Activated CD8-positive, alpha-beta memory T cell treated with anti-CD3 and anti-CD28 coated beads for 36 hours (primary cell): ENCODE measurements at regions not wholly inside any gene's neighbourhood (a gene's known extent, or its start where the extent isn't known, plus 50 kb on each side); places are given as distances from the start of the nearest gene placed in this dataset.

ENCODE experiments used
- CTCF ChIA-PET: fragments of 350-600 bp; sonication (Branson Sonifier 250); formaldehyde crosslinking; loops from one replicate; lab custom pipeline; 2021; ENCODE audit warnings: antibody characterized with exemption; lab: Charles Lee
- POLR2A ChIA-PET: fragments of 350-600 bp; sonication (Branson Sonifier 250); formaldehyde crosslinking; loops from one replicate; lab custom pipeline; 2021; ENCODE audit warnings: antibody characterized with exemption; lab: Charles Lee

GRCh38 chr15:95249524-95249923 is 1018.2 kb downstream of the MCTP2 start:
- CTCF ChIA-PET = no interaction called here

DNA sequence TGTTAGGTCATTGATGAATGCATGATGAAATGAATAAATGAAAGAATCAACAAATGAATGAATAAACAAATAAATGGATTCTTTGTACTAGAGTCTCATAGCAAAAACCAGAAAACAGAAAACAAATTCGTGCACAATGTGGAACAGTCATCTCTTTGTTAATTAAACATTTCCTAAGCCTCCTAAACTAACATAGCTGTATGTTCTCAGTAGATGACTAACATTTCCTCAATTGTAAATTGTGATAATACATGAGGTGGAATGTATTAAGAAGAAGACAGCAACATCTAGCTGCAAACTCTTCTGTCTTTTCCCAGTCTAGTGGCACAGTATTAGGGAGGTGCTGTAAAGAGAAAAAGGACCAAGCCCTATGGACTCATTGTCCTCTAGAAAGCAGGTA is 1021.0 kb downstream of the MCTP2 start:
- CTCF ChIA-PET = no interaction called here
- POLR2A ChIA-PET = no interaction called here

More at GRCh38 chr15:95249524-95249923, 1018.2 kb downstream of the MCTP2 start:
- POLR2A ChIA-PET = no interaction called here

GRCh38 chr15:95254263-95254662 is 1022.9 kb downstream of the MCTP2 start:
- ChIA-PET CTCF (no interaction called here), POLR2A (no interaction called here)

- CTCF ChIA-PET = no interaction called here
Measured at GRCh38 chr15:95259513-95259912, 1028.2 kb downstream of the MCTP2 start.

DNA sequence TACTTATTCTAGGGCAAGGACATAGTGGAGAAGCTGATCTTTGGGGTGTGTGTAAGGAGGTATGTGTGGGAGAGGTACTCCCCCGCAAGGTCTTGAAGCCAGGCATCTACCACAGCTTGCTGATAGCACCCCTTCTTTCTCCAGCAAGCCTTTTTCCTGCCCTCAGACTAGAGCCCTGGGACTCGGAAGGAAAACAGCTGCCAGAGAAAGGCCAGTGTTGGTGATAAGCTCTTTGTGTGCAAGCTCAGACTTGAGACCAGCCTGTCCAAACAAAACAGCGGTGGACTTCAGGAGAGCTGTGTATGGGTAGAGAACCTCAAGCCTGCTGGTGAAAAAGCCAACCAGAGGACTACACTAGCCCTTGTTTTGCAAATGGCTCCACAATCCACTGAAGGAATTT is 1028.6 kb downstream of the MCTP2 start:
- CTCF ChIA-PET = interaction anchor here (0.6 to 2.4 kb wide), 2 partner anchors 32 to 402 kb away, joined by 3 to 6 read pairs; no protein-coding TSS in a partner anchor
- POLR2A ChIA-PET = no interaction called here

More at GRCh38 chr15:95259513-95259912, 1028.2 kb downstream of the MCTP2 start:
- POLR2A ChIA-PET = no interaction called here

GRCh38 chr15:95260856-95261255 is 1029.5 kb downstream of the MCTP2 start:
- ChIA-PET POLR2A (no interaction called here), CTCF (interaction anchor here (2.4 kb wide), 1 partner anchor 31 kb away, joined by 6 read pairs; no protein-coding TSS in a partner anchor)

GRCh38 chr15:95261546-95261945 is 1030.2 kb downstream of the MCTP2 start:
- ChIA-PET POLR2A (no interaction called here), CTCF (interaction anchor here (2.4 kb wide), 1 partner anchor 30 kb away, joined by 6 read pairs; no protein-coding TSS in a partner anchor)

GRCh38 chr15:95261968-95262367 is 1030.6 kb downstream of the MCTP2 start:
- ChIA-PET CTCF (interaction anchor here (2.4 kb wide), 1 partner anchor 30 kb away, joined by 6 read pairs; no protein-coding TSS in a partner anchor), POLR2A (no interaction called here)

DNA sequence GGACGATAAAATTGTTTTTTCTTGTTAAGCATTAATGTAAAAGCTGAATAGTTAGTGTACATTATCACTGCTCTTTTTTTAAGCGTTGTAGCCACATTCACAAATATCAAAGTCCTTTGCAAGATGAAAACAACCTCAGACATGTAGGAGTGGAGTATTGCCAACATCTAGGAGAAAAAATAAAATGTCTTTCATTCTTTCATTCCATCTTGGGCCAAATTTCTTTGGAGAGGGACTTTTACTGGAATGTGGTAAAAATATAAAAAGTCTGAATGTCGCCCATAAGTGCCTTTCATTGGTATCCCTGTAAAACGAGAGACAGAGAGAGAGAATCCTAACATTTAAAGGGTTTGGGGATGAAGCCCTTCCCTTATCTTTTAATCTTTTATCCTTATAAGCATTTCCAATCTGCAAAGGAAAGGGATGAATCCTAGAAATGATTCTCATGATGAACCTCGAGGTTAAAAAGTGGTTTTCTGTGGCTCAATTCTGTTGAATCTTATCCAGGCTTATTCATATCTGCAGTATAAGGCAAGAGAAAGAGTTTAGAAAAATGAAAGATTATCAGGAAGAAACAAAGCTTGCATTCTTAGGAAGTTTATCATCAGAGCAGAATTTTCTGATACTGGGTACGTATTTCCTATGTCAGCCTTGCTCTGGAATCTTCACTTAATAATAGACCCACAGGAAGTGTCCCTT is 1031.7 kb downstream of the MCTP2 start:
- CTCF ChIA-PET = interaction anchor here (0.6 kb wide), 1 partner anchor 228 kb away, joined by 3 read pairs; no protein-coding TSS in a partner anchor

DNA sequence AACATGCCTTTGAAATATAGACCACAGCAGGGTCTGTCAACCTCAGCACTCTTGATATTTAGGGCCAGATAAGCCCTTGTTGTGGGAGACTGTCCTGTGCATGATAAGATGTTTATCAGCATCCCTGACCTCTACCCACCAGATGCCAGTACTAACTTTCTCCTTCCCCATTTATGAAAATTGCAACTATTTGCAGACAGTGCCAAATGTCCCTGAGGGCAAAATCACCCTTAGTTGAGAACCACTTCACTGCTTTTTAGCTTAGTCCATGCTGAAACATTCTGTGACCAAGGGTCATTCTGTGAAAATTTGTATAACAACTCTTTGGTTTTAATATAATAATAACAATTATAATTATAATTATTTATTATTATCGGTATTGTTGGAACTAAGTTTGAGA is 1032.4 kb downstream of the MCTP2 start:
- ChIA-PET POLR2A (no interaction called here), CTCF (no interaction called here)

More for the DNA sequence above, 1031.7 kb downstream of the MCTP2 start:
- POLR2A ChIA-PET = no interaction called here

GRCh38 chr15:95265419-95265997 is 1034.1 kb downstream of the MCTP2 start:
- ChIA-PET POLR2A (no interaction called here), CTCF (no interaction called here)

- CTCF ChIA-PET = no interaction called here
- POLR2A ChIA-PET = no interaction called here
Measured at GRCh38 chr15:95266451-95267061, 1035.2 kb downstream of the MCTP2 start.

- CTCF ChIA-PET = no interaction called here
- POLR2A ChIA-PET = no interaction called here
Measured at GRCh38 chr15:95267481-95267880, 1036.1 kb downstream of the MCTP2 start.

- POLR2A ChIA-PET = no interaction called here
- CTCF ChIA-PET = no interaction called here
Measured at GRCh38 chr15:95269242-95270183, 1038.2 kb downstream of the MCTP2 start.

- ChIA-PET CTCF (no interaction called here), POLR2A (no interaction called here)
Measured at GRCh38 chr15:95274101-95274500, 1042.7 kb downstream of the MCTP2 start.

DNA sequence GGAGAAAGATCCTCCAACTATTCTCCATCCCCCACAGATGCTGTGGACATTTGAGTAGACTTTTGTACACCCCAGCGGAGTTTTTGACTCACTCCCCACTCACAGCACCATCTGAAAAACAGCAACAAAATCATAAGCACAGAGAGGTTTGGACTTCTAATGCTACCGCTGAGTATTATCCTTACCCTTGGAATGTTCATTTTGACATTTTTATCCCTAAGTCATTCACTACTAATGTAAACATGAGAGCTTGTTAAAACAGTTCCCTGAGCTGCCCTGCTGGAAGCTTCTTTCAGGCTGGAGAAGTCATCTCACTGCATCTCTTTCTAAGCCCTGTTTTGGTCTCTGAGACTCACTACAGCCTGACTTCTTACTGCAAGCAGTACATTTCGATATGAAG is 1045.9 kb downstream of the MCTP2 start:
- ChIA-PET CTCF (interaction anchor here (0.6 kb wide), 1 partner anchor 1363 kb away, joined by 3 read pairs; no protein-coding TSS in a partner anchor), POLR2A (no interaction called here)

DNA sequence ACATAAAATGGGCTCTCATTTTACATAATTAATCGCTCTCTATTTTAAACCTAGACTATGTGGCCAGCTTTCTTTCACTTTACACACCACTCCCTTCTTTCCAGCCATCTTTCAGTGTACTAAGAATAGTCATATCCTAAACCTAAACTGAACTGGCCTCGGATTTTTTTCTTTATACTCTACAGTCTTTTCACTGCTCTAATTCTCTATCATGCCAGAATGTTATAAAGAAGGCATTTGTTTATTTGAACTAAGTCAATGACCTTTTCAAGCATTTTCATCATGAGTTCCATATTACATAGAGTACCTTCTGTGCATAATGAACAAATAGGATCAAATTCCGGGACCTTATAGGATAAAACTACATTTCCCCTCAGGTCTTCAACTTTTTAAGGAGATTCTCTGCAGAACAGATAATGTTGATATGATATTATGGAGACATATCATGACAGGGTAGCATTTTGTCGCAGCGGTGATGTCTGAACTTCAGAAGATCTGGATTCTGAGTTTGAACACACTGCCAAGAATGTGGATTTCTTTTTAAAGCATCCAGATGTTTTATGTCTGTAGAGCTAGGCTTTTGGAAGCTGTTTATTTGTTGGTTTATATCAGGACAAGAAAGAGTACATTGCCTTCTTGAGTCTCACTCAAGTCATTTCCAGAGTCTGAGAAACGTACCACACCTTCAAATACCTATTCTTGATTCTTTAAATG is 1047.3 kb downstream of the MCTP2 start:
- CTCF ChIA-PET = no interaction called here
- POLR2A ChIA-PET = no interaction called here

GRCh38 chr15:95279277-95280019 is 1048.1 kb downstream of the MCTP2 start:
- POLR2A ChIA-PET = no interaction called here

More at GRCh38 chr15:95279277-95280019, 1048.1 kb downstream of the MCTP2 start:
- CTCF ChIA-PET = no interaction called here
